H1 (cell line): ENCODE measurements at regions not wholly inside any gene's neighbourhood (a gene's known extent, or its start where the extent isn't known, plus 50 kb on each side); places are given as distances from the start of the nearest gene placed in this dataset.

Experiments
- CTCF ChIA-PET: fragments of 300-600 bp; sonication (Branson Sonifier 250); formaldehyde crosslinking; loops from one replicate; lab custom pipeline; 2021; ENCODE audit not compliant: partially characterized antibody; lab: Charles Lee
- POLR2A ChIA-PET: fragments of 300-600 bp; sonication (Branson Sonifier 250); formaldehyde crosslinking; loops from one replicate; lab custom pipeline; 2021; ENCODE audit warnings: inconsistent platforms; ENCODE audit not compliant: partially characterized antibody; lab: Charles Lee
- DNase-seq, 2 experiments: peaks; one replicate each; pipeline versions ENCODE4 v3.0.0 to v3.0.0-alpha.2; 2010 to 2022; ENCODE audit warnings: low spot score in 2 of 2, low read depth in 1 of 2, mixed read lengths in 1 of 2
- FAIRE-seq: peaks from 2 replicates; lab custom pipeline; 2011; peaks lifted over from hg19 to GRCh38; lab: Jason Lieb, UNC
- H2AFZ ChIP-seq: 2 replicates; pipeline ENCODE4 v1.8.1; 2012; ENCODE audit warnings: low read length, inconsistent platforms
- H2AK5ac ChIP-seq: 2 replicates; pipeline ENCODE4 v1.6.1; 2013; ENCODE audit warnings: low read depth, low read length
- H2BK120ac ChIP-seq: replicated peaks from 2 replicates; pipeline ENCODE3; 2013; ENCODE audit warnings: low read depth, low read length, inconsistent platforms
- H2BK12ac ChIP-seq: 2 replicates; pipeline ENCODE4 v1.6.1; 2013; ENCODE audit warnings: low read depth, low read length
- H2BK15ac ChIP-seq: 2 replicates; pipeline ENCODE4 v1.6.1; 2013; ENCODE audit warnings: low read length
- H2BK20ac ChIP-seq: 2 replicates; pipeline ENCODE4 v1.6.1; 2013; ENCODE audit warnings: low read length
- H2BK5ac ChIP-seq: 2 replicates; pipeline ENCODE4 v1.6.1; 2013; ENCODE audit warnings: low read depth, low read length
- H3K14ac ChIP-seq: 2 replicates; pipeline ENCODE4 v1.6.1; 2013; ENCODE audit warnings: inconsistent platforms; ENCODE audit not compliant: insufficient read length
- H3K18ac ChIP-seq: 2 replicates; pipeline ENCODE4 v1.6.1; 2013; ENCODE audit warnings: low read length; ENCODE audit errors: extremely low read depth
- H3K23ac ChIP-seq: 2 replicates; pipeline ENCODE4 v1.6.1; 2013; ENCODE audit warnings: inconsistent platforms; ENCODE audit not compliant: insufficient read length
- H3K23me2 ChIP-seq: 2 replicates; pipeline ENCODE4 v1.6.1; 2013; ENCODE audit warnings: low read depth, low read length
- H3K27ac ChIP-seq: 2 replicates; pipeline ENCODE4 v1.6.1; 2011; ENCODE audit warnings: low read depth, low read length, inconsistent platforms
- H3K27me3 ChIP-seq, 4 experiments: replicated peaks in 1 of 4; 1 replicate in 1 of 4; 2 replicates in 3 of 4; pipeline versions ENCODE4 v1.6.1 to v1.8.1; 2011 to 2013; ENCODE audit warnings: low read length in 3 of 4, mild to moderate bottlenecking in 3 of 4, inconsistent platforms in 2 of 4, mixed read lengths in 2 of 4, moderate library complexity in 1 of 4; ENCODE audit not compliant: control insufficient read depth in 3 of 4, insufficient read depth in 3 of 4; ENCODE audit errors: extremely low read depth in 1 of 4
- H3K36me3 ChIP-seq, 4 experiments: 2 replicates each; pipeline versions ENCODE4 v1.6.1 to v1.8.1; 2011 to 2013; ENCODE audit warnings: mild to moderate bottlenecking in 4 of 4, low read length in 3 of 4, moderate library complexity in 2 of 4, control low read depth in 1 of 4, inconsistent platforms in 1 of 4; ENCODE audit not compliant: insufficient read depth in 4 of 4, control insufficient read depth in 2 of 4
- H3K4ac ChIP-seq: replicated peaks from 2 replicates; pipeline ENCODE3; 2013; ENCODE audit warnings: low read length, low read depth, mixed read lengths, inconsistent platforms; ENCODE audit not compliant: insufficient read length
- H3K4me1 ChIP-seq, 4 experiments: replicated peaks in 1 of 4; 1 replicate in 1 of 4; 2 replicates in 3 of 4; pipeline versions ENCODE4 v1.6.1 to v1.8.1; 2011 to 2013; ENCODE audit warnings: low read length in 3 of 4, inconsistent platforms in 2 of 4, mixed read lengths in 1 of 4; ENCODE audit not compliant: insufficient read depth in 4 of 4, control insufficient read depth in 3 of 4
- H3K4me2 ChIP-seq, 2 experiments: 2 replicates each; pipeline versions ENCODE4 v1.6.1 to v1.8.1; 2011 to 2013; ENCODE audit warnings: low read depth in 2 of 2, low read length in 2 of 2, control low read depth in 1 of 2, inconsistent platforms in 1 of 2, mild to moderate bottlenecking in 1 of 2; ENCODE audit not compliant: insufficient read depth in 1 of 2
- H3K4me3 ChIP-seq, 4 experiments: fragments of 200-600, 300-600 bp in 1 of 4; sonication (generic), shearing (Covaris generic), sonication (Bioruptor Twin) in 1 of 4; 2 replicates each; pipeline versions ENCODE4 v1.5.1 to v1.8.1; 2011 to 2016; ENCODE audit warnings: low read length in 4 of 4, low read depth in 3 of 4, control low read depth in 2 of 4, inconsistent platforms in 2 of 4, mild to moderate bottlenecking in 2 of 4, mixed read lengths in 1 of 4, moderate library complexity in 1 of 4; ENCODE audit not compliant: insufficient read depth in 2 of 4; ENCODE audit errors: extremely low read depth in 1 of 4
- H3K56ac ChIP-seq: replicated peaks from 2 replicates; pipeline ENCODE3; 2013; ENCODE audit warnings: low read depth, mild to moderate bottlenecking, mixed read lengths, low read length, inconsistent platforms; ENCODE audit not compliant: insufficient read length
- H3K79me1 ChIP-seq: 2 replicates; pipeline ENCODE4 v1.6.1; 2013; ENCODE audit warnings: low read depth, low read length, control low read depth
- H3K79me2 ChIP-seq, 2 experiments: 2 replicates each; pipeline versions ENCODE4 v1.6.1 to v1.8.1; 2012 to 2013; ENCODE audit warnings: low read length in 2 of 2, mild to moderate bottlenecking in 2 of 2, inconsistent platforms in 1 of 2; ENCODE audit not compliant: insufficient read depth in 2 of 2, control insufficient read depth in 1 of 2
- H3K9ac ChIP-seq, 4 experiments: replicated peaks in 1 of 4; 1 replicate in 1 of 4; 2 replicates in 3 of 4; pipeline versions ENCODE4 v1.6.1 to v1.8.1; 2011 to 2013; ENCODE audit warnings: low read depth in 3 of 4, low read length in 3 of 4, control low read depth in 2 of 4, mild to moderate bottlenecking in 2 of 4, moderate library complexity in 2 of 4, inconsistent platforms in 1 of 4; ENCODE audit errors: extremely low read depth in 1 of 4
- H3K9me3 ChIP-seq, 2 experiments: 2 replicates each; pipeline versions ENCODE4 v1.6.1 to v1.8.1; 2012 to 2013; ENCODE audit warnings: mild to moderate bottlenecking in 2 of 2, moderate library complexity in 2 of 2, control low read depth in 1 of 2, inconsistent platforms in 1 of 2, low read depth in 1 of 2, low read length in 1 of 2, mixed read lengths in 1 of 2; ENCODE audit not compliant: insufficient read depth in 2 of 2
- H4K20me1 ChIP-seq, 2 experiments: replicated peaks in 1 of 2; 2 replicates each; pipeline versions ENCODE3 to v1.8.1; 2011 to 2013; ENCODE audit warnings: inconsistent platforms in 2 of 2, low read length in 2 of 2, mild to moderate bottlenecking in 1 of 2; ENCODE audit not compliant: insufficient read depth in 2 of 2, control insufficient read depth in 1 of 2
- H4K5ac ChIP-seq: 2 replicates; pipeline ENCODE4 v1.6.1; 2013; ENCODE audit warnings: low read length, low read depth, mixed read lengths, inconsistent platforms; ENCODE audit not compliant: insufficient read length
- H4K8ac ChIP-seq: 2 replicates; pipeline ENCODE4 v1.8.0; 2013; ENCODE audit warnings: mild to moderate bottlenecking, moderate library complexity, low read length, inconsistent platforms; ENCODE audit not compliant: insufficient read depth; ENCODE audit errors: extremely low read depth
- H4K91ac ChIP-seq: replicated peaks from 2 replicates; pipeline ENCODE3; 2013; ENCODE audit warnings: low read length, mixed read lengths, inconsistent platforms; ENCODE audit not compliant: insufficient read length
- CHD7 ChIP-seq: fragments of 300-600 bp; sonication (generic); IDR thresholded peaks from 2 replicates; pipeline ENCODE4 v1.7.1; 2012; ENCODE audit warnings: low read length, moderate library complexity, mild to moderate bottlenecking, inconsistent platforms; ENCODE audit not compliant: insufficient replicate concordance
- WGBS, 2 experiments: shearing (Covaris generic) in 1 of 2; methylation state at CpG; one replicate each; pipeline versions ENCODE4 v1.1.6 to v1.1.7; 2013 to 2015; ENCODE audit warnings: low lambda C conversion rate in 2 of 2, mixed read lengths in 2 of 2, inconsistent platforms in 1 of 2, low coverage in 1 of 2, missing lambda C conversion rate in 1 of 2; ENCODE audit not compliant: insufficient replicate concordance in 2 of 2, insufficient coverage in 1 of 2, insufficient read length in 1 of 2; ENCODE audit errors: extremely low coverage in 1 of 2, missing lambda C conversion rate in 1 of 2; 5-methylcytosine and 5-hydroxymethylcytosine counted together

- Histone ChIP-seq H3K14ac (no peak overlapping the region), H3K56ac (no peak overlapping the region), H3K23me2 (no peaks in the 10 kb centered on the region), H3K79me2 (no peaks in the 10 kb centered on the region), H3K23ac (no peak overlapping the region), H2BK12ac (no peak overlapping the region), H4K8ac (no peak overlapping the region), H3K4ac (no peak overlapping the region), H3K9me3 (no peaks in the 10 kb centered on the region), H2BK15ac (no peak overlapping the region), H3K4me1 (no peaks in the 10 kb centered on the region), H3K4me3 (no peak overlapping the region), H3K9ac (no peak overlapping the region), H3K27me3 (no peaks in the 10 kb centered on the region), H3K4me2 (no peak overlapping the region), H2BK120ac (no peak overlapping the region), H2AFZ (no peak overlapping the region), H3K18ac (no peak overlapping the region), H3K36me3 (no peaks in the 10 kb centered on the region), H3K27ac (no peak overlapping the region), H4K20me1 (no peaks in the 10 kb centered on the region), H2AK5ac (no peak overlapping the region), H4K91ac (no peak overlapping the region), H3K79me1 (no peaks in the 10 kb centered on the region), H2BK20ac (no peak overlapping the region), H4K5ac (no peak overlapping the region), H2BK5ac (no peak overlapping the region)
- DNase-seq = no peak
- ChIA-PET POLR2A (no interaction called here), CTCF (no interaction called here)
- WGBS, 2 experiments = 100% methylated on average over 1 of the region's 1 CpG; no CpG with 5 or more reads in 1 of the 2 experiments
- FAIRE-seq = no peak
- TF ChIP-seq CHD7 = no peak
Observed at GRCh38 chr18:2143636-2144035, 427.7 kb downstream of the METTL4 start.
